HepG2 (cell line): ENCODE measurements at regions not wholly inside any gene's neighbourhood (a gene's known extent, or its start where the extent isn't known, plus 50 kb on each side); places are given as distances from the start of the nearest gene placed in this dataset.

Experiments used
- BCL3 ChIP-seq: sonication (generic); formaldehyde crosslinking; IDR thresholded peaks from 2 replicates; pipeline ENCODE4 v1.5.1; 2020; ENCODE audit warnings: mild to moderate bottlenecking, missing genetic modification reagents, moderate library complexity
- GATAD1 ChIP-seq: IDR thresholded peaks from 2 replicates; pipeline ENCODE4 v1.6.1; 2016; ENCODE audit warnings: missing genetic modification reagents, missing compliant biosample characterization
- IKZF4 ChIP-seq: sonication (generic); formaldehyde crosslinking; IDR thresholded peaks from 2 replicates; pipeline ENCODE4 v1.5.1; 2020; ENCODE audit warnings: borderline replicate concordance, mild to moderate bottlenecking, low read depth, missing genetic modification reagents; ENCODE audit errors: not compliant biosample characterization
- IRF2 ChIP-seq: IDR thresholded peaks from 2 replicates; pipeline ENCODE4 v1.6.1; 2018; ENCODE audit warnings: missing genetic modification reagents, missing compliant biosample characterization
- MEF2D ChIP-seq: sonication (generic); formaldehyde crosslinking; IDR thresholded peaks from 2 replicates; pipeline ENCODE4 v1.5.1; 2020; ENCODE audit warnings: mild to moderate bottlenecking, missing genetic modification reagents
- MXD3 ChIP-seq: IDR thresholded peaks from 2 replicates; pipeline ENCODE4 v1.6.1; 2016; ENCODE audit warnings: mild to moderate bottlenecking, missing biosample characterization, missing genetic modification reagents
- NR1H2 ChIP-seq: sonication (generic); formaldehyde crosslinking; IDR thresholded peaks from 2 replicates; pipeline ENCODE4 v1.8.1; 2022; ENCODE audit warnings: low read depth, missing genetic modification reagents, borderline replicate concordance
- SOX6 ChIP-seq, 2 experiments: fragments of 450-650 bp in 1 of 2; sonication (generic) in 1 of 2; formaldehyde crosslinking in 1 of 2; IDR thresholded peaks; 2 replicates each; pipeline versions ENCODE4 v1.4.0 to v1.6.1; 2017 to 2020; ENCODE audit warnings: antibody characterized with exemption in 1 of 2, mild to moderate bottlenecking in 1 of 2, missing genetic modification reagents in 1 of 2
- SP4 ChIP-seq: sonication (generic); formaldehyde crosslinking; IDR thresholded peaks from 2 replicates; pipeline ENCODE4 v1.8.1; 2023; ENCODE audit warnings: mild to moderate bottlenecking, missing genetic modification reagents
- UBTF ChIP-seq: sonication (generic); formaldehyde crosslinking; IDR thresholded peaks from 2 replicates; pipeline ENCODE4 v1.4.0; 2020; ENCODE audit warnings: mild to moderate bottlenecking, missing genetic modification reagents
- ZNF234 ChIP-seq: sonication (generic); formaldehyde crosslinking; conservative IDR thresholded peaks from 2 replicates; pipeline ENCODE4 v1.5.1; 2020; ENCODE audit warnings: mild to moderate bottlenecking, missing genetic modification reagents
- ZNF724P ChIP-seq: sonication (generic); formaldehyde crosslinking; IDR thresholded peaks from 2 replicates; pipeline ENCODE4 v1.8.0; 2022; ENCODE audit warnings: missing genetic modification reagents, borderline replicate concordance
- ZNF773 ChIP-seq: sonication (generic); formaldehyde crosslinking; IDR thresholded peaks from 2 replicates; pipeline ENCODE4 v1.4.0; 2020; ENCODE audit warnings: missing genetic modification reagents, borderline replicate concordance
- TF ChIP-seq, protein P1 (sequence below): sonication (generic); formaldehyde crosslinking; IDR thresholded peaks from 2 replicates; pipeline ENCODE4 v1.5.0; 2020; ENCODE audit warnings: missing genetic modification reagents
- TF ChIP-seq, protein P2 (sequence below): sonication (generic); formaldehyde crosslinking; IDR thresholded peaks from 2 replicates; pipeline ENCODE4 v1.5.1; 2020; ENCODE audit warnings: missing genetic modification reagents, mild to moderate bottlenecking, borderline replicate concordance
- TF ChIP-seq, protein P3 (sequence below): sonication (generic); formaldehyde crosslinking; IDR thresholded peaks from 2 replicates; pipeline ENCODE4 v1.4.0; 2020; ENCODE audit warnings: missing genetic modification reagents

- TF ChIP-seq MEF2D (no peak), GATAD1 (CRISPR knock-in tag) (no peak), NR1H2 (CRISPR knock-in tag) (peak; percentile 60; the same call in 1 of the 2 replicates), ZNF234 (CRISPR knock-in tag) (no peak), MXD3 (CRISPR knock-in tag) (peak; percentile 67), ZNF773 (CRISPR knock-in tag) (no peak), UBTF (CRISPR knock-in tag) (peak; percentile 48; the same call in 1 of the 2 replicates), ZNF724P (CRISPR knock-in tag) (peak; percentile 41; the same call in 1 of the 2 replicates), BCL3 (CRISPR knock-in tag) (0 out of 2 replicates have a peak, but pooled peaks have one; percentile 68), SOX6 (IDR thresholded peaks at IDR 0.05) (no peak), SOX6 (CRISPR knock-in tag; IDR thresholded peaks at IDR 0.05) (peak; percentile 90), IKZF4 (CRISPR knock-in tag) (no peak), IRF2 (CRISPR knock-in tag) (0 out of 2 replicates have a peak, but pooled peaks have one; percentile 46), SP4 (CRISPR knock-in tag) (peak; percentile 80)
- TF ChIP-seq, protein P1, sequence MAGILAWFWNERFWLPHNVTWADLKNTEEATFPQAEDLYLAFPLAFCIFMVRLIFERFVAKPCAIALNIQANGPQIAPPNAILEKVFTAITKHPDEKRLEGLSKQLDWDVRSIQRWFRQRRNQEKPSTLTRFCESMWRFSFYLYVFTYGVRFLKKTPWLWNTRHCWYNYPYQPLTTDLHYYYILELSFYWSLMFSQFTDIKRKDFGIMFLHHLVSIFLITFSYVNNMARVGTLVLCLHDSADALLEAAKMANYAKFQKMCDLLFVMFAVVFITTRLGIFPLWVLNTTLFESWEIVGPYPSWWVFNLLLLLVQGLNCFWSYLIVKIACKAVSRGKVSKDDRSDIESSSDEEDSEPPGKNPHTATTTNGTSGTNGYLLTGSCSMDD (CRISPR knock-in tag): no peak
- TF ChIP-seq, protein P2, sequence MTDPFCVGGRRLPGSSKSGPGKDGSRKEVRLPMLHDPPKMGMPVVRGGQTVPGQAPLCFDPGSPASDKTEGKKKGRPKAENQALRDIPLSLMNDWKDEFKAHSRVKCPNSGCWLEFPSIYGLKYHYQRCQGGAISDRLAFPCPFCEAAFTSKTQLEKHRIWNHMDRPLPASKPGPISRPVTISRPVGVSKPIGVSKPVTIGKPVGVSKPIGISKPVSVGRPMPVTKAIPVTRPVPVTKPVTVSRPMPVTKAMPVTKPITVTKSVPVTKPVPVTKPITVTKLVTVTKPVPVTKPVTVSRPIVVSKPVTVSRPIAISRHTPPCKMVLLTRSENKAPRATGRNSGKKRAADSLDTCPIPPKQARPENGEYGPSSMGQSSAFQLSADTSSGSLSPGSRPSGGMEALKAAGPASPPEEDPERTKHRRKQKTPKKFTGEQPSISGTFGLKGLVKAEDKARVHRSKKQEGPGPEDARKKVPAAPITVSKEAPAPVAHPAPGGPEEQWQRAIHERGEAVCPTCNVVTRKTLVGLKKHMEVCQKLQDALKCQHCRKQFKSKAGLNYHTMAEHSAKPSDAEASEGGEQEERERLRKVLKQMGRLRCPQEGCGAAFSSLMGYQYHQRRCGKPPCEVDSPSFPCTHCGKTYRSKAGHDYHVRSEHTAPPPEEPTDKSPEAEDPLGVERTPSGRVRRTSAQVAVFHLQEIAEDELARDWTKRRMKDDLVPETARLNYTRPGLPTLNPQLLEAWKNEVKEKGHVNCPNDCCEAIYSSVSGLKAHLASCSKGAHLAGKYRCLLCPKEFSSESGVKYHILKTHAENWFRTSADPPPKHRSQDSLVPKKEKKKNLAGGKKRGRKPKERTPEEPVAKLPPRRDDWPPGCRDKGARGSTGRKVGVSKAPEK: no peak
- TF ChIP-seq, protein P3, sequence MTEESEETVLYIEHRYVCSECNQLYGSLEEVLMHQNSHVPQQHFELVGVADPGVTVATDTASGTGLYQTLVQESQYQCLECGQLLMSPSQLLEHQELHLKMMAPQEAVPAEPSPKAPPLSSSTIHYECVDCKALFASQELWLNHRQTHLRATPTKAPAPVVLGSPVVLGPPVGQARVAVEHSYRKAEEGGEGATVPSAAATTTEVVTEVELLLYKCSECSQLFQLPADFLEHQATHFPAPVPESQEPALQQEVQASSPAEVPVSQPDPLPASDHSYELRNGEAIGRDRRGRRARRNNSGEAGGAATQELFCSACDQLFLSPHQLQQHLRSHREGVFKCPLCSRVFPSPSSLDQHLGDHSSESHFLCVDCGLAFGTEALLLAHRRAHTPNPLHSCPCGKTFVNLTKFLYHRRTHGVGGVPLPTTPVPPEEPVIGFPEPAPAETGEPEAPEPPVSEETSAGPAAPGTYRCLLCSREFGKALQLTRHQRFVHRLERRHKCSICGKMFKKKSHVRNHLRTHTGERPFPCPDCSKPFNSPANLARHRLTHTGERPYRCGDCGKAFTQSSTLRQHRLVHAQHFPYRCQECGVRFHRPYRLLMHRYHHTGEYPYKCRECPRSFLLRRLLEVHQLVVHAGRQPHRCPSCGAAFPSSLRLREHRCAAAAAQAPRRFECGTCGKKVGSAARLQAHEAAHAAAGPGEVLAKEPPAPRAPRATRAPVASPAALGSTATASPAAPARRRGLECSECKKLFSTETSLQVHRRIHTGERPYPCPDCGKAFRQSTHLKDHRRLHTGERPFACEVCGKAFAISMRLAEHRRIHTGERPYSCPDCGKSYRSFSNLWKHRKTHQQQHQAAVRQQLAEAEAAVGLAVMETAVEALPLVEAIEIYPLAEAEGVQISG (CRISPR knock-in tag): peak; percentile 65
These were observed 381.8 kb downstream of the SOX9 start (continued) for GRCh38 chr17:72502371-72503341.
